ENCODE measurements at regions not wholly inside any gene's neighbourhood (a gene's known extent, or its start where the extent isn't known, plus 50 kb on each side); places are given as distances from the start of the nearest gene placed in this dataset.

DNA sequence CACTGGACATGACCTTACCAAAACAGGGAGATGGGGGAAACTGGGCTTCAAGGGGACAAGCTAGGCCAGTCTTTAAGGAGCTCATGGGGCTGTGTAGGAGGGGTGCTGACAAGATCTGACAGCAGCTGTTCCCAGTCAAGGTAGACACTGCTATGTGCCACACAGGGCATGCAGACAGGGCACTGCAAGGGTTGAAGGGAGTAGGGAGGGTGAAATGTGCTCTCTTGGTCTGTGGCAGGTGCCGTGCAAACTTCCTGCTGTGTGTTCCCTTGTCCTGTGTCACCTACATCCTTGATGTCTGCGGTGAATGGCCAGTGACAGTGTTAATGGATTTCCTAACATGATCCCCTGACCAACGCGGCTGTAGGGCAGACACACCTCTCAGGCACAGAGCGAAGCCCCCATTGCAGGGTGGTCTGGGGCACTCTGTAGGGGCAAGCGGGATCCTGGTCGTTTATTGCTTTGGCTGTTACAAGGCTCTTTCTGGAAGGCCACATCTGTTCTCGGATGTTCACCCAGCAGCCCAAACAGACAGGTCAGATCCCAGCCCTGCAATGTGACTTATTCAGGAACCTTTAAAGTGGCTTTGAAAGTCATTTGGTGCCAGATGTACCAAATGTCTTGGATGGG, 199.5 kb upstream of the ZNF536 start:
- no peak for DNase-seq

DNA sequence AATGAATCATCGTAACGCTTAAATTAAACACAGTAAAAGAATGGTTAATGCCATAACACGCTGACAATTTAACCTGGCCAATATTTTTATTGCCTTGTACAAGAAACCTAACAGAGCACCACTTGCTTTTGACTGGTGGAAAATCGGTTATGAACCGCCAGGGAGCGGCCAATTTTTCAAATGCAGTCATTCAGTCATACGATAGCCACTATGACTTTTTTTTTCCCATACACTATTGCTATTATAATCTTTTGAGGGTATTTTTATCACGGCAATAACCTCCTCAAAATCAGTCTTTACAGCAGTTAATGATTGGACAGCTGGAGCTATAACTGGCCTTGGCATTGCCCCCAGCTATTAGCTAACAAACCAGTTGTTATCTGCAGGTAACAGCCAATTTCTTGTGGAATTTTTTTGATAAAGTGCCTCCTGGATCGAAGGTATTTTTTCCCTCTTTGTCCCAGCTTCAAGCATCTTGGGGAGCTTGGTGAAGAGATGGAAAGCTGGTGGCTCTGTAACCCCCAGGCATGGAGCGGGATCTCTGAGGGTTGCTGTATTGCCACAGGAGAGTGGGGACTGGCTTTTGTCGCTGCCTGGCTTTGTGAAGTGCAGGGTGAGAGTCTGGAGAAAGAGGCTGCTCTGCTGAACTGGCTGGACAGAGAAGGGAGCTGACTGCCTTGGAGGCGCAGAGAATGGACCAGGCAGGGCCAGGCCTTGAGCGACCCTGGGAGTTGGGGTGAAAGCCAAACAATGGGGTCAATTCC, 198.4 kb upstream of the ZNF536 start:
- DNase-seq, result no peak

DNA sequence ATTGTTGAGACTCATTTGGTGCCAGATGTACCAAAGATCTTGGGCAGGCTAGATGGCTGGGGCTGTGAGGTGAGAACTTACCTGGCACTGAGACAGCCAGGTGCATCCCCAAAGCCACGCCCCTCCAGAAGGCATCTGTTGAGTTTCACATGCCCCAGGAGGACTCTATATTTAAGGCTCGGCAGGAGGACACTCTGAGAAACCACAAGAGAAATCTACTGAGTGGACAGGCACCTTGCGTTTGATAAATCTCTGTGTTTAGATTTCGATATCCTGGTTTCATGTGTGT, 197.9 kb upstream of the ZNF536 start:
- no peak for DNase-seq

DNA sequence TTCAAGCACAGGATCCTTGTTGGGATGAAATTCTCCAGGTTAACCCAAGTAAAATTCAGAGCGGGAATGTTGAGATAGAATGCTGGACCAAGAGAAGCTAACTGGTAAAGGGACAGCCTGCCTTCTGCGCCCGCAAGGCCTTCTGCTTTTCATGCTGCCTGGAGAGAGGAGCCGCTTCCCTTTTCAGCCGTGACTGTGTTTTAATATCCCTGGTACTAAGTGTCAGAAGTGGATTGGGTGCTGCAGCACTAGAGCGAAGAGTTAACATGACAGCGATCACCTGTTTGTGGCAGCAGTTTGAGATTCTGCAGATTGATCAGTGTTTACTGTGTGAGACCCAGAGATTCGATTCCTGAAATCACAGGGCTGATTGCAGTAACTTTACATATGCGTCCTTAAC, 197.4 kb upstream of the ZNF536 start:
- DNase-seq, result no peak

DNA sequence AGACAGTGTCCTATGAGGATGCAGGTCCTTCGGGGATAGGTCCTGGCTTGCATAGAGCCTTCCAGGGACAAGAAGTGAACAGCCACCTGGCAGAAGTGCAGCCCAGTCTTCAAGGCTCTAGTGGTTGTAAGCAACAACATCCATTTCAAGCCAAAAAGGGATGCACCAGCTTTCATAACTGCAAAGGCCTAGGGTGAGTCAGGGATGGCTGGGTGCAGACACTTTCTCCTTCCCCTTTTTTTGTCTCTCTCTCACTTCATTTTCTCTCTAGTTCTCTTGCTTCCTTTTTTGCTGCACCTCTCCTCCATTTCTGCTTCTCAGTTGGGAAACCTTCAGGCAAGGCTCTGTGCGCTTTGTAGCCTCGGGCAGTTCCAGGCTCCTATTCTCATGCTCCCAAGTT, 196.2 kb upstream of the ZNF536 start:
- no peak for DNase-seq

DNA sequence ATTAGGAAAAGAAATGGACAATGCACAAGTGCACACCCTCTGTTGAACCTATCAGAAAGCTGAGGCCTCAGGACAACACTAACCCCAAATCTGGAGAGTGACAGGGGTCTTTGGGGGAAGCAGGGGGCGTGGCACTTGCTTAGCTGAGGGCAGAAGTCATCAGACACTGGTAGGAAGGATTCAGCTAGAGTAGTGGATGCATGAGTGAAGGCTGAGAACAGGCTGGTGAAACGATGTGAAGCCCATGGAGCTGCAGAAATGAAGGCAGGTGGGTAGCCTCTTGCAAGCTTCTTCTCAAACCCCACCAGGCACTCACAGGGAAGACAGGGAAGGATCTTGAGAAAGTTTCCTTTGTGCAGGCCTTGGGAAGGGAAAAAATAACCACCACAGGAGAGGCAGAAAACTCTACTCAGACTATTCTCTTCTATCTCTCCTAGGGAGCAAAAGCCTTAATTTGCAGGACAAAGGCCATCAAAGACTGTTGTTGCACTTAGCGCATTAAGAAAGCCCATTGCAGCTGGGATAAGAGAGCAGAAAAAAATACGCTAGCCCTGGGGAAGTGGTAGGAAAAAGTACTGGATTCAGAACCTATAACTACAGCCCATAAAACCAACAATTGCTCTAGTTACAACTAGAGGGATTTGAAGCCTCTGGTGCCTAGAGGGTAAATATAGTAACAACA, 193.3 kb upstream of the ZNF536 start:
- no peak for DNase-seq

DNA sequence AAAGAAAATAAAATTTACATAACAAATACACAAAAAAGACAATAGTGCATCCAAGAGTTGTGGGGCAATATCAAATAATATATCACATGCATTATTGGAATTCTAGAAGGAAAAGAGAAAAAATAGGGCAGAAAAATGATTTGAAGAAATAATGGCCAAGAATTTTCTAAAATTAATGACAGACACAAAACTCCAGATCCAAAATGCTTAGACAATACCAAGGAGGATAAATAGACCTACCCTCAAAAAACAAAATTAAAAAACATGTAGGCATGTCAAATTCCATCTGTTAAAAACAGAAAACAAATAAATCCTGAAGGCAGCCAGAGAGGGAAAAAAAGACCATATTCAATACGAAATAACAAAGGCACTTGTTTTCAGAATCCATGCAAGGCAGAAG, 191.5 kb upstream of the ZNF536 start:
- DNase-seq, result no peak

DNA sequence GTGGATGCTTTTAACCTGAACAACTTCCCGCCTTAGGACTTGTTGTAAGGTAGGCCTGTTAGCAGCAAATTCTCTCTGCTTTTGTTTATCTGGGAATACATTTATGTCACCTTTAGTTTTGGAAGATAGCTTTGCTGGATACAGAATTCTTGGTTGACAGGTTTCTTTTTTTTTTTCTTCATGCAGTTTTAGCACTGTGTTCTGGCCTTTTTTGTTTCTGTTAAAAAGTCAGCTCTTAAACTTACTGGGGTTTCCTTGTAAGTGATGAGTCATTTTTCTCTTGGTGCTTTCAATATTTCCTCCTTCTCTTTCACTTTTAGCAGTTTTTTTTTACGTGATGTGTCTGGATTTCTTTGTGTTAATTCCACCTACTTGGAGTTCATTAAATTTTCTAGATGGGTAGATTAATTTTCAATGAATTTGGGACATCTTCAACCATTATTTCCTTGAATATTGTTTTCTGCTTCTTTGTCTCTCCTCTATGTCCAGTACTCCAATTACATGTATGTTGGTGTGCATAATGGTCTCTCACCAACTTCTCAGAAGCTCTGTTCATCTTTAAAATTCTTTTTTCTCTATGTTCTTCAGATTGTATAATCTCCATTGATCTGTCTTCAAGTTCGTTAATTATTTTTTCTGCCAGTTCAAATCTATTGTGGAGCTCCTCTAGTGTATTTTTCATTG, 188.2 kb upstream of the ZNF536 start:
- DNase-seq, result no peak

DNA sequence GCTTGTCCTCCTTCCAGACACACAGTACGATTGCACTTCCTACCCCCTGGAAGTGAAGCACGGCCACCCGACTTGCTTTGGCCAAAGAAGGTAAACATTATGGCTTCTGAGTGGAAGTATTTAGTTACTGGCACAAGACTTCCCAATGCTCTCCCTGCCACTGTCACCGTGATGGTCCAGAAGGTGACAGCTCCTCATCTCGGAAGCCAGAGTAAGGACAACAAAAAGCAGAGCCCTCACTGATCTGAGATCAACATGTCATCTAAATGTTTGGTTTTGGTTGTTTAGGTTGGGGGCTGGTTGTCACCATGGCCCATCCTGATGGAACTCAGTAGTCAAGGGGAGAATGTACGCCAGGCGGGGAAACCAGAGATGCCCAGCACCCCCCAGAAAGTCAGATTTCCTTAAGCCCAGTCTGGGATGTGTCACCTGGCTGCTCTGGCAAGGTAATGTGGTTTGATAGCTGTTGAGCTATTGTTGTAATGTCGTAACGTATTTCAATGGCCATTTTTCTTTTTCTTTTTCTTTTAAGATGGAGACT, 170.1 kb upstream of the ZNF536 start:
- no peak for DNase-seq

DNA sequence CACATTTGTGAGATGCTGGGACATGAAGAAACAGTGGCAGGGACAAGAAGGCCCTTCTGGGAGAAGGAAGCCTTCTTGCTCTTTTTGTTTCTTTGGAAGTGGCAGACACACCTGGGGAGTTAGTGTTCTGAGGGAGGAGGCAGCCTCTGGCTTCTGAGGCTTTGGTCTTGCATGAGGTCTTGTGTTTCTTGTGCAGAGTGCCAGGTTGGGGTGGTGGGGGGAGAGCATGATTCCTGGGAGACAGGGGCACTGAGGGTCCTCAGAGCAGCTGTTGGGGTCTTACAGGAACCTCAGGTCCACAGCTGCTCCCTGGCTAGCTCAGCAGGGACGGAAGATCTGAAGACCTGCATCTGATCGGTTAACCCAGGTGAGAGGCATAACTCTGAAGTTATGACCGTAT, 167.5 kb upstream of the ZNF536 start:
- DNase-seq, result no peak

DNA sequence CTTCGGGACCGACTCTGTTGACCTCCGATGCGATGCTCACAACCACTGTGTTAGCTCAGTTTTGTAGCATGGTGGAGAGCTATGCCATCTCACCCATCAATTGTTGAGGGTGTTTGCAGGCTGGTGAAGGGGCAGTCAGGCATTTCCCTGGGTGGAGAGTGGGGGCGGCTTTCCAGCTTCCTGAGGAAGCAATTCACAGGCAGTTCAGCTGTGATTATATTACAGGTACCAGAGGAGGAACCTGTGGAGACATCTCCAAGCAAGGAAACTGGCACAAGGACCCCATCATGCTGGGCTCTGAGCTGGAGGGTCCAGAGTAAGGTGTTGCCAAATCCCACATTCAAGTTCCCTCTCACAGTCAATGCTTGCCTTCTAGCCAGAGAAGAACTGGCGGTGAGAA, 166.0 kb upstream of the ZNF536 start:
- no peak for DNase-seq

DNA sequence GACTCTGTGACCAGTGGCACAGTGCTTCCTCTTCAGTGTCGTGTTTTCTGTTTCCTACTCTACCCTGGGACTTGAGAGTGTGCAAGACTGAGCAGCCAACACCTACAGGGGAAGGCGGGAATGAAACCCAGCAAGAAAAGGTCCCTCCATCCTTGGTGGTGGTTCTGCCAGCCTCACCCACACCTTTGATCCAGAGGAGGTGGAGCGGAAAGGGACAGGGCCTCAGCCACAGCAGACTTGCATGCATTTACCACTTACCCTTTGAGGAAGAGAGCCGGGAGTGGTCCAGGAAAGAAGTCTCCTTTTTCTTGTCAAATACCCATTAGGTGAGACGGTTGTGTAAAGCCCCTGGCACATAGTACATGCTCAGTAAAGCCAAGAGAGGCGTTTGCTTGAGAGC, 164.8 kb upstream of the ZNF536 start:
- DNase-seq, result no peak

DNA sequence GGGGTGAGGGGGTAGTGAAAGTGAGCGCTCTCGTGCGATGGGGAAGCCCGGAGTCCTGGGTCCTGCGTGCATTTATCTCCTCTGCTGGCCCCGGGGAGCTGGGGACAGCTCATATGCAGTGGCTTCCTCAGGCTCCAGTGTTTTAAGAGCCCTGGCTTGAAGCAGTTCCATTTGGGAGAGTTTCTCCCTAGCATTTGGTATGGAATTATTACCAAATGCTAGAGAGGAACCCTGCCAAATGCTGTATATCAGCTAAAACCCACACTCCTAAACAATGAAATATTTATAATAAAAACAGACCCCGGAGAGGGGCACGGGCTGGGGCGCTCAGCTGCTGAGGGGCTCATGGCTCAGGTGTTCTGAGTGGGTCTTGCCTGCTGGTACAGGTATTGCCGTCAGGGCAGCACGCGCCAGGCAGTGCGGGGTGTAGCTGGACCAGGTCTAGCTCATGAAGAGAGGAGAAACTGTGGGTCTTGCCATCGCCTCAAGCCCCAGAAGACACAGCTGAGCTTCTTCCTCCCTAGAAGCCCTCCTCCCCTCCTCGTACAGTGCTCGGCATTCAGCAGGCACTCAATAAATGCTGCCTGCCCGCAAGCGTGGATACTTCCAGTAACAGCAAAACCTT, 163.6 kb upstream of the ZNF536 start:
- no peak for DNase-seq

DNA sequence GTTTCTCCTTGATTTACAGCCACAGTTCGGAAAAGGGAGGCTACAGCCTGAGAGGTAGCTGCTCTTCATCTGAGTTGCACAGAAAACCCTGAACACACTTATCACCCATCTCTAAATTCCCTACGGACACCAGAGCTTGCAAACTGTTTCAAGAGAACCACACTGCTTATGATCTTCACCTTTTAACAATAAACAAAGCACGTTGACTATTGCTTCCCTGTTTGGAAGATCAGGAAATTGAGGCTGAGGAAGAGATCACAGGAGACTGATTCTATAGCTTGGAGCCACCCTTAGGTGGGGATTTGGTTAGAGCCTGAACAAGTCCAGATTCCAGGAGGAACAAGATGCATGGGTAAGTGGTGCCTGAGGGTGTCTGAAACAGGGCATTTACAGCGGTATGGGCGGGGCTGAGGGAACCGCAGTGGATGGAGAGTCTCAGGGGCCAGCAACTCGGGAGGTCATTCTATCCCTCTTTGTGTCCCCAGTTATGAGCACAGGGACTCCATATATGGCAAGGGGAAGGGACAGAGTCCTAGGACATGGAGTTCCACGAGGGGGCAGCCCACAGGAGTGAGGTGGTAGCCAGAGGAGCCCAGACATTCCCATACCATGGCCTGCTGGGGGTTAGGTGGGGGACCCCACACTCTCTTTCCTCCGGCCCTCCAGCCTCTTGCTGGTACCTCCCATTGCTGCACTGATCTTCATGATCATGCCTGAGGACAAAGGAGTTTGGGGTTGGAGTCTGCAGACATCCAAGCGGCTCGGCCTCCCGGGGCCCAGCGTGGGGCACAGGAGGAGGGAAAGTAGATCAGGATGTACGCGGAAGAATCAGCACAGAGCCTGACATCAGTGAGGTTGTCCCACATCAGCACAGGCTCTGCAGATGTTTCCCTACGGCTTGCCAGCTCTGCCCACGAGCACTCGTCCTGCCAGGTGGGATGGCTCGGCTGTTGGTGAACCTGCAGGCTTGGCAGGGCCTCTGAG, 162.3 kb upstream of the ZNF536 start:
- no peak for DNase-seq

DNA sequence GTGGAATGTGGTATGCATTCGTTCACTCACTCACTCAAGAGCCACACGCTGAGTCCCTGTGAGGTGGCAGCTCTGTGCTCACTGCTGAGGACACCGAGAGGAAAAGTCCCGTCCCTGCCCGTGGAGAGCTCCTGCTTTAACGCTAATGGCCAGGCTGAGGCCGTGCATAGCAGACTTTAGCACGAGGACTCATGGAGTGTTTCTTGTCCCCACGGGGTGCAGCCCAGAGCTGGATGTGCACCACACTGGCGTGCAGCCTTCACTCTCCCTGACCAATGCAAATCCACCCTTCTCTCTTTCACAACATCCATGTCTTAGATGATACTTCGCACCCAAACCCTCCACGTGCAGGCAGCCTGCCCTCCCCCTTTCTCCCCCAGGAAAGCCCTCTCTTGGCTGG, 159.6 kb upstream of the ZNF536 start:
- no peak for DNase-seq

DNA sequence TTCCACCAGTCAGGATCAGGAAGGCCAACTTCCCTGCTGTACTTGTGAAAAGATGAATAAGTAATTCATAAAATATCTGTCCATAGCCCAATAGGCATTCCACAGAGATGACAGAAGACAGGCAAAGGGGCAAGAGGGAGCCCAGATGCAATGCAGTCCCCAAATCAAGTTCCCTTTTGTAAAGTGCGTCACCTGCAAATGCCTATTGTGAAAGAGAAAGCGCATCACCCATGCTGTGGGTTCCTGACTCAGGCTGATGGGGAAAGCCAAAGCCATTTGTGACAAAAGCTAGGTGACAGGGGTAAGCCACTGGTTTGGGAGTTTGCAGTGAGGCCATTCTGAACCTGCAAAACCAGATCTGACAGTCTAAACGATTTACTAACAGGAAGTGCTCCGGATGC, 157.5 kb upstream of the ZNF536 start:
- DNase-seq, result no peak

DNA sequence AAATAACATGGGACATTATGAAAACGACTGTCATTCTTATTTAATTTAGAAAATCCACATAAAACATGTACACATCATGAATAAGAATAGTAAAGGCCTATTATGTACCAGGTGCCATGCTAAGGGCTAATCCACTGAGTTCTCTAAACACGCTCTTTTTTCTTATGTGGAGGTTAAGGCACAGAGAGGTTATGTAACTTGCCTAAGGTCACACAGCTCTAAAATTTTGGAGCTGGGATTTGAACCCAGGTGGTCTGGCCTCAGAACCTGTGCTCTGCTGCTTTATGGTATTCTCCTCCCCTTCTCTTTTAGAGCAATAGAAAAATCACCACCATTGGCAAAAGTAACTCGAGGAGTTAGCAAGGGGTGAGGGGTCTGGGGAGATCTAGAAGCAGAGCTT, 156.9 kb upstream of the ZNF536 start:
- DNase-seq, result no peak

DNA sequence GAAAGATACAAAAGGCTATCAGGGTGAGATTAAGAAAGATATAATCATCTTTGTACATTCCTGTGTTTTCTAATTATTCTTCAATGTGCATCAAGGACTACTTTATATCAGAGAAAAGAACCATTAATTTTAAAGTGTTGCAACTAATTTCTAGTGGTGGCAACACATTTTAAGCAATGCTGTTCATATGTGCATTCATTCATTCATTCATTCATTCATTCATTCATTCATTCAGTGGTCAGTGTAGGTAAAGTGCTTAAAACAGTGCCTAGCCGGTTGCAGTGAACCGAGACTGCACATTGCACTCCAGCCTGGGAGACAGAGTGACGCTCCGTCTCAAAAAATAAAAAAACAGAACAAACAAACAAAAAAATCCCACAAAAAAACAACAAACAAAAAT, 155.7 kb upstream of the ZNF536 start:
- no peak for DNase-seq

DNA sequence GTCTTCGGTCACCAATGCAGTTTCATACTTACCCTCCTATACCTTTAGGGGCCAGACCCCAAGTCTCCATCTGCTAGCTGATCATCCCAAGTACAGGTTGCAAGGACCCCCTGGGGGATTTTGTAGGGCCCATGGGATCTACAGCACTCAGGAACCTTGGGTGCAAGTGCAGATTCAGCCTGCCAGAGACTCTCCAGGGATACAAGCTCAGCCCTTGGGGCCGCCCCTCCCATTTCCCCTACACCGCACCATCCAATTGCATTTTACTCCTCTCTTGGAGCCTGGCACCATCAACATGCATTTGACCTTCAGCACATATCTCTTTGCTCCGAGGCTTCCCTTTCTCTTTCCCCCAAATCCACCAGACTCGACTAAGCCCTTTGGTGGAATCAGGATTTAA, 154.7 kb upstream of the ZNF536 start:
- no peak for DNase-seq

DNA sequence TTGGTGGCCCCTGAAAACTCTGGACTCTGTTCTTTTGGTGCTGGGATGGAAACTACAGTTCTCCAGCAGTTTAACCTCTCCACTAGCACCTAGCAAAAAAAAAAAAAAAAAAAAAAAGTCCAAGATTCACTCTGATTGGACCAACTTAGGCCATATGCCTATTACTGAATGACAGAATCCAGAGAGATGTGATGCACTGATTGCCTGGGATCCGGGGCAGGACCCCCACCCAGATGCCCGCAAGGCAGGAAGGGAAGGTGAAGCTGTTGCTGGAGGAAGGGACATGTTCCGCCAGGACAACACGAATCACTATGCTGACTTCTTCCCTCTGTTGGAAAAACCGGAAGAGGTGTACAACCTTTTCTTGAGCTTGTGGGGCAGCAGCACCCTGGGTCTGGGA, 152.5 kb upstream of the ZNF536 start:
- DNase-seq, result no peak

DNA sequence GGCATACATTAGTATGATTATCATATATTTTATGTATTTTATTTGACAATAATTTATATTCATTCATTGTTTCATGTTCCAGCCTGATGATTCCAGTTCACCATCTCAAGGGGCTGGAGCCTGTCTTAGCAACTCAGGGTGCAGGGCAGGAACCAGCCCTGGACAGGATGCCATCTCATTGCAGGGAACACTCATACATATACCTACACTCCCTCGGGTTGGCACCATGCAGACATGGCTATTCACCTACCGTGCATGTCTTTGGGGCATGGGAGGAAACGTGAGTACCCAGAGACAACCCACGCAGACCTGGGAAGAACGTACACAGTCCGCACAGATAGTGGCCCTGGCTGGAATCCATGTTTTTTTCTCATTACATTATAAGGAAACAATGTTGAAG, 151.0 kb upstream of the ZNF536 start:
- no peak for DNase-seq

DNA sequence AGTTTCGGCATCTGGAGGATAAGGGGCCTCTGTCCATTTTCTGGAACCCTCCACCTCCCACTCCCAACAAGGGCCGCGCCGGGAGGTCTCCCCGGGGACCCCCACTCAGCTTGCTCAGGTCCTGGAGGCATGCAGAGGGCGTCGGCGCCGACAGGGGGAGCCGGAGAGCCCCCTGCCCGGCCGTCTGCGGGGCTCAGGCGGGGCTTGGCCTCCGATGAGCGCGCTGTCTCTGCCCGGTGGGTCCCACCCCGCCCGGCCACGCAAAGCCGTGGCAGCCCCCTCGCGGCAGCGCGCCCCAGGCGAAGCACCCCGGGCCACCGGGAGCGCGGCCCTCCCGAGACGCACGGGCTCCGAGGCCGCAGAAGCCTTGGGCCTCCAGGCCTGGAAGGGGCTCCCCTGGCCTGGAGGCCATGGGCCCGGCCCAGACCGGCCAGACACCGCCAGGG, 149.7 kb upstream of the ZNF536 start:
- peak; percentile 18 for DNase-seq

Measured in fibroblast of skin of scalp (primary cell).